Thyroid gland (tissue), 4 donors: ENCODE measurements at regions not wholly inside any gene's neighbourhood (a gene's known extent, or its start where the extent isn't known, plus 50 kb on each side); places are given as distances from the start of the nearest gene placed in this dataset.

Experiments
- DNase-seq, 2 donors: peaks; one replicate each; pipeline ENCODE4 v3.0.0-alpha.2; 2019
- H3K27ac ChIP-seq, 3 donors: fragments of 200-600 bp; sonication (generic); 1 replicate in 2 of 3; 2 replicates in 1 of 3; pipeline ENCODE4 v1.5.1; 2016 to 2019; ENCODE audit warnings: mild to moderate bottlenecking in 1 of 3, moderate library complexity in 1 of 3
- H3K27me3 ChIP-seq: fragments of 200-600 bp; sonication (generic); one replicate; pipeline ENCODE4 v1.5.1; 2019
- H3K36me3 ChIP-seq, 2 donors: fragments of 200-600 bp; sonication (generic); one replicate each; pipeline ENCODE4 v1.5.1; 2016 to 2019
- H3K4me1 ChIP-seq, 2 donors: fragments of 200-600 bp; sonication (generic); one replicate each; pipeline ENCODE4 v1.5.1; 2017 to 2019
- H3K4me3 ChIP-seq, 3 donors: fragments of 200-600 bp; sonication (generic); replicated peaks in 1 of 3; 1 replicate in 2 of 3; 2 replicates in 1 of 3; pipeline ENCODE4 v1.5.1; 2016; ENCODE audit warnings: mild to moderate bottlenecking in 1 of 3
- H3K9me3 ChIP-seq: fragments of 200-600 bp; sonication (generic); one replicate; pipeline ENCODE4 v1.5.1; 2017
- POLR2A ChIP-seq, 2 donors: fragments of 450-650 bp; IDR thresholded peaks; one replicate each; pipeline ENCODE4 v1.6.1; 2017; ENCODE audit warnings: antibody characterized with exemption in 2 of 2, mild to moderate bottlenecking in 2 of 2, moderate library complexity in 1 of 2
- WGBS, 2 donors: methylation state at CpG; one replicate each; pipeline ENCODE4 v1.1.5; 2017; 5-methylcytosine and 5-hydroxymethylcytosine counted together
- intact Hi-C: fragments of 100-400 bp; cut with DNase I; formaldehyde crosslinking; loops from one replicate; pipeline ENCODE4 v1.15.1; 2023
- TF ChIP-seq, protein P1 (sequence below), 6 experiments: fragments of 200-600 bp in 3 of 6; fragments of 450-650 bp in 3 of 6; sonication (generic) in 3 of 6; IDR thresholded peaks; one replicate each; pipeline ENCODE4 v1.5.1; 2016 to 2019; ENCODE audit warnings: antibody characterized with exemption in 6 of 6, mild to moderate bottlenecking in 2 of 6, inconsistent platforms in 1 of 6, moderate library complexity in 1 of 6

DNA sequence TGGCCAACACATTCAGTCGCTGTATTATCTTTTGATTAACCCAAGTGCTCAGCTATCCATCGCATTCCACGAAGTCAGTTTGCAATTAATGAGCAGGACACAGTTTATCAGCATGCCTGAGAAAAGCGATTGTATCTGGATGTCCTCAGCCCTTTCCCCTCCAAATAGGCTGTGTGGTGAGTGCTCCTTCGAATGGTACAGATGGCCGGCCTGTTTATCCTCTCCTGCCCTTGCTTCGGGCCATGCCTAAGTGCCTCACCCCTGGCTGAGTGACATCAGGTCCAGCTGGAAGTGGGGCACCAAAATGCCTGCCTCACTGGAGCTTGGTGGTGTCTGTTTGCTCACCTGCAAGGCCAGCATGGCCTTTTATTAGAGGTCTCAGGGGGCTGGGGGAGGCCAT, 317.3 kb downstream of the GADD45G start:
- no peak for TF ChIP-seq POLR2A (IDR thresholded peaks at IDR 0.05)
- TF ChIP-seq, protein P1, sequence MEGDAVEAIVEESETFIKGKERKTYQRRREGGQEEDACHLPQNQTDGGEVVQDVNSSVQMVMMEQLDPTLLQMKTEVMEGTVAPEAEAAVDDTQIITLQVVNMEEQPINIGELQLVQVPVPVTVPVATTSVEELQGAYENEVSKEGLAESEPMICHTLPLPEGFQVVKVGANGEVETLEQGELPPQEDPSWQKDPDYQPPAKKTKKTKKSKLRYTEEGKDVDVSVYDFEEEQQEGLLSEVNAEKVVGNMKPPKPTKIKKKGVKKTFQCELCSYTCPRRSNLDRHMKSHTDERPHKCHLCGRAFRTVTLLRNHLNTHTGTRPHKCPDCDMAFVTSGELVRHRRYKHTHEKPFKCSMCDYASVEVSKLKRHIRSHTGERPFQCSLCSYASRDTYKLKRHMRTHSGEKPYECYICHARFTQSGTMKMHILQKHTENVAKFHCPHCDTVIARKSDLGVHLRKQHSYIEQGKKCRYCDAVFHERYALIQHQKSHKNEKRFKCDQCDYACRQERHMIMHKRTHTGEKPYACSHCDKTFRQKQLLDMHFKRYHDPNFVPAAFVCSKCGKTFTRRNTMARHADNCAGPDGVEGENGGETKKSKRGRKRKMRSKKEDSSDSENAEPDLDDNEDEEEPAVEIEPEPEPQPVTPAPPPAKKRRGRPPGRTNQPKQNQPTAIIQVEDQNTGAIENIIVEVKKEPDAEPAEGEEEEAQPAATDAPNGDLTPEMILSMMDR (IDR thresholded peaks at IDR 0.05) = no peak
- no peak overlapping the region for H3K27ac ChIP-seq
- intact Hi-C loops = loop anchor here (5.0 to 10.0 kb wide), 2 partner anchors 173 to 320 kb away; no protein-coding TSS in a partner anchor
- no peaks in the 10 kb centered on the region for H3K9me3 ChIP-seq
- 61 to 67% methylated on average over 7 of the region's 7 CpGs for WGBS, 2 donors
- H3K27me3 ChIP-seq = peaks cover 5% of the 10 kb centered on the region
- no peaks in the 10 kb centered on the region for H3K4me1 ChIP-seq
- H3K4me3 ChIP-seq = no peak overlapping the region
- no peaks in the 10 kb centered on the region for H3K36me3 ChIP-seq
- no peak for DNase-seq

DNA sequence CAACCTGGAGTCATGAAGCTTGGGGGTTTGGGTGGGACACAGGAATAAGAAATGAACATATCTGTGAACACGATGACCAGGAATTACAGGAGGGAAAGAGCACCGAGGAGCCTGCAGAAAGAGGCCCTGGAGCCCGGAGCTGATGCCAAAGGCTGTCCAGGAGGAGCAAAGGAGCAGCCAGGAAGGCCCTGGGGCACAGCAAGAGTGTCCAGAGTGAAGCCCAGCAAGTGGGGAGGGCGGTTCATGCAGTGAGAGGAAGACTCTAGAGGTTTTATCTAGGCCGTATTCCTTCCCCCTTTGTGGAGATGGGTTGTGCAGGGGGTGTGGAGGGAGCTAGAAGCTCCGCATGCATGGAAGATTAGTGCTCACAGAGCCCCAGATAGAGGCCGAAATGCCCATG, 318.4 kb downstream of the GADD45G start:
- WGBS, 2 donors = 90 to 95% methylated on average over 7 of the region's 7 CpGs
- Histone ChIP-seq H3K27me3 (peaks cover 5% of the 10 kb centered on the region), H3K4me1 (no peaks in the 10 kb centered on the region), H3K27ac (no peak overlapping the region), H3K4me3 (no peak overlapping the region), H3K9me3 (no peaks in the 10 kb centered on the region), H3K36me3 (no peaks in the 10 kb centered on the region)
- intact Hi-C loops = loop anchor here (5.0 to 10.0 kb wide), 2 partner anchors 172 to 321 kb away; no protein-coding TSS in a partner anchor
- DNase-seq = no peak
- no peak for TF ChIP-seq POLR2A (IDR thresholded peaks at IDR 0.05)
- TF ChIP-seq, protein P1 (IDR thresholded peaks at IDR 0.05) = no peak

- intact Hi-C loops = loop anchor here (5.0 to 10.0 kb wide), 2 partner anchors 171 to 322 kb away; no protein-coding TSS in a partner anchor
- Histone ChIP-seq H3K27ac (no peak overlapping the region), H3K4me3 (no peak overlapping the region), H3K36me3 (no peaks in the 10 kb centered on the region), H3K4me1 (peaks cover 0 to 3% of the 10 kb centered on the region in 2 donors), H3K27me3 (peaks cover 5% of the 10 kb centered on the region), H3K9me3 (no peaks in the 10 kb centered on the region)
- no peak for TF ChIP-seq POLR2A (IDR thresholded peaks at IDR 0.05)
- TF ChIP-seq, protein P1 (IDR thresholded peaks at IDR 0.05) = no peak
- no peak for DNase-seq
- 67 to 72% methylated on average over 12 of the region's 12 CpGs for WGBS, 2 donors
Measured at GRCh38 chr9:89923961-89924504, 319.2 kb downstream of the GADD45G start.

GRCh38 chr9:89924611-89925010, 319.8 kb downstream of the GADD45G start:
- H3K4me1 ChIP-seq = peaks cover 0 to 8% of the 10 kb centered on the region in 2 donors
- no peaks in the 10 kb centered on the region for H3K9me3 ChIP-seq
- intact Hi-C loops = loop anchor here (5.0 to 10.0 kb wide), 2 partner anchors 170 to 322 kb away; no protein-coding TSS in a partner anchor
- no peak for TF ChIP-seq POLR2A (IDR thresholded peaks at IDR 0.05)
- TF ChIP-seq, protein P1 (IDR thresholded peaks at IDR 0.05) = no peak
- no peak overlapping the region for H3K4me3 ChIP-seq
- DNase-seq = no peak
- H3K27ac ChIP-seq = no peak overlapping the region
- H3K27me3 ChIP-seq = peaks cover 5% of the 10 kb centered on the region
- 100% methylated on average over 1 to 2 of the region's 2 CpGs for WGBS, 2 donors
- no peaks in the 10 kb centered on the region for H3K36me3 ChIP-seq

GRCh38 chr9:89926167-89926566, 321.4 kb downstream of the GADD45G start:
- WGBS, 2 donors = 64 to 69% methylated on average over 5 of the region's 5 CpGs
- Histone ChIP-seq H3K4me3 (no peak overlapping the region), H3K27ac (no peak overlapping the region), H3K4me1 (peaks cover 0 to 10% of the 10 kb centered on the region in 2 donors), H3K9me3 (no peaks in the 10 kb centered on the region), H3K36me3 (no peaks in the 10 kb centered on the region), H3K27me3 (peaks cover 3% of the 10 kb centered on the region)
- DNase-seq = no peak
- intact Hi-C loops = loop anchor here (10.0 kb wide), 1 partner anchor 169 kb away; no protein-coding TSS in a partner anchor
- TF ChIP-seq, protein P1 (IDR thresholded peaks at IDR 0.05) = no peak
- TF ChIP-seq POLR2A (IDR thresholded peaks at IDR 0.05) = no peak
